HG02763 (cell line): ENCODE measurements at regions not wholly inside any gene's neighbourhood (a gene's known extent, or its start where the extent isn't known, plus 50 kb on each side); places are given as distances from the start of the nearest gene placed in this dataset.

Experiments
- ATAC-seq: cut with Tn5 transposase; IDR thresholded peaks from one replicate; pipeline ENCODE4 v1.9.1; 2021; ENCODE audit warnings: mild to moderate bottlenecking, moderate library complexity; ENCODE audit not compliant: unreplicated experiment

DNA sequence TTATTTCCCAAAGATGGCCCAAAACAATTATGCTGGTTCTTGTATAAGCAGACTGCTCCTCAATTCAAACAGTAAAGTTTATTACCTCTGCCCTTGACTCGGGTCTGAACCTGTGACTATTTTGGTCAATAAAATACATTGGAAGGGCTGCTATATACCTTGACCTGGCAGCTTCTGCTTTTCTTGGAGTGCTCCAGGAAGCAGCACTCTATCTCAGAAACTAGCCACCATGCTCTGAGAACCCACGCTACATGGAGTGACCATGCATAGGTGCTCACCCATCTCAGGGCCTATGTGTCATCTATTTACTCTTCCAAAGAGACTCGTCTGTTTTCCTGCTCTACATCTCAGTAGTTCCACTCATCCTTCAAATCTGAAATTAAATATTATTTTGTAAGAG lies 299.9 kb downstream of the AHR start:
- ATAC-seq = no peak

DNA sequence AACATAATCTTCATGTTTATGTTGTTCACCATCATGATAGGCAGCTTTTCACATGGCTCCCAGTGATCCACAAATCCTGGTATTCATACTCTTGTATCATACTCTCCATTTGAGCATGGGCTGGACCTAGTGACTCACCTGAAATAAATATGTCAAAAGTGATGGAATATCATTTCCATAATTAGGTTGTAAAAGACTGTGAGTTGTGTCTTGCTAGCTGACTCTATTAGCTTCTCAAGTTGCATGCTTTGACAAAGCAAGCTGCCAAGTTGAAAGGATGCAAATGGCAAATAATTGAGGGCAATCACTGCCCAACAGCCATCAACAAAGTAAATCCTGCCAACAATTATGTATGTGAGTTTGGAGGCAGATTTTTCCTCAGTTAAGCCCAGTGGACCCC lies 300.4 kb downstream of the AHR start:
- no peak for ATAC-seq

DNA sequence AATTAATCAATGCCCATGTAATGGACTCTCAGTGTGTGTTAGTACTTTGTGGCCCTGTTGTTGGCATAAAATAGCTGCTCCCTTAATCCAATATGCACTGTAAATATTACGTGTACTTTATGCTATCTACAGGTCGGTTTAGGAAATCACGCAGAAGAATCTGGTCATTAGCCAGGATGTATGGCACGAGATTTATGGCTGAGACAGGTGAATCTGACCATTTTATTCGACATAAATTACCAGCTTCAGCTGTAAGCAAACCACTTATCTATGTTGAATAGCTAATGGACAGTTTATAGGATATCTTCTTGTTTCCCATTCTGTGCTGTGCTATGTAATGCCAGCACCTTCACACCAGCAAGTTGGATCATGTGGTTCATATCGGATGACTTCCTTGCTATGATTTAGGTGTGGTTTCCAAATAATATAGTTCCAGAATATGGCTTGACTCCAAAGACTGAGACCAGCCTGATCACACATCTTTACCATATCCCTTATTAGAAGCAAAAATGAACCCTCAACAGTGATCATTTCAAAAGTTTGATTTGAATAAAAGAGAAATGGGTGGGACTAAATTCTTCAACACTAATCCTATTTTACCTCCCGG lies 301.4 kb downstream of the AHR start:
- ATAC-seq = no peak

DNA sequence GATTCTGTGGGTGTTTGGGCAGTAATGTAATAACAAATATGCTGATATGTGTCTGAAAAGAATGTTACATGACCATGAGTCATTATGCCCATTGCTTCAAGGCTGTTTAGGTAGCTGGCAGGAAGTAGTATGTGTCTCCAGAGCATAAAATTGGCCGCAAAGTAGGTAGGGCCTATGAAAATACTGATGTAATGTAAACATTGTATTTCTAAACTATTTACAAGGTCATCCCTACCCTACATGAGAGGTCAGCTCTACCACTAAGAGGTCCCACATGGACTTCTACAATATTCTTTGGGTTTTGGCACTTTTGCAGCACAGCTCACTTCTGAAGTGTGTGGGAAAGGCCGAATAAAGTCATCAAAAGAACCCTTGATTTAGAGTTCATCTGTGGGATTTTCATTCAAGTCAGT lies 301.9 kb downstream of the AHR start:
- ATAC-seq = no peak

DNA sequence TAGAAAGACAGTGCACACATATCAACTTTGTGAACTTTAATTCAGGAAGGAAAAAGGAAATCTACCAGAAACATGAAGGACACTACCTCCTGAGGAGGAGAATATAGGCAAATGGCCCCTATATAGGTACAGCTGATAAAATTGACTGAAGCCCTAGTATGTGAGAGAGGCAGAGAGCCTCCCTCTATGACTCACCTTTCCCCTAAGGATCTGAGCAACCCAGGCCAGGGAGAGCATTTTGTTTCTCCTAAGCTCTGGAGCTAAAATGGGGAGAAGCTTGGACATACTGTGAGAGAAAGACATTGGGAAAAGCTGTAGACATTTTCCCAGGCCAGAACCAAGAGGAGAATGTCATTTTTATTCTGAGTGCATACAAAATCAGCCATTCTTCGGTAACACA lies 303.5 kb downstream of the AHR start:
- ATAC-seq = no peak

DNA sequence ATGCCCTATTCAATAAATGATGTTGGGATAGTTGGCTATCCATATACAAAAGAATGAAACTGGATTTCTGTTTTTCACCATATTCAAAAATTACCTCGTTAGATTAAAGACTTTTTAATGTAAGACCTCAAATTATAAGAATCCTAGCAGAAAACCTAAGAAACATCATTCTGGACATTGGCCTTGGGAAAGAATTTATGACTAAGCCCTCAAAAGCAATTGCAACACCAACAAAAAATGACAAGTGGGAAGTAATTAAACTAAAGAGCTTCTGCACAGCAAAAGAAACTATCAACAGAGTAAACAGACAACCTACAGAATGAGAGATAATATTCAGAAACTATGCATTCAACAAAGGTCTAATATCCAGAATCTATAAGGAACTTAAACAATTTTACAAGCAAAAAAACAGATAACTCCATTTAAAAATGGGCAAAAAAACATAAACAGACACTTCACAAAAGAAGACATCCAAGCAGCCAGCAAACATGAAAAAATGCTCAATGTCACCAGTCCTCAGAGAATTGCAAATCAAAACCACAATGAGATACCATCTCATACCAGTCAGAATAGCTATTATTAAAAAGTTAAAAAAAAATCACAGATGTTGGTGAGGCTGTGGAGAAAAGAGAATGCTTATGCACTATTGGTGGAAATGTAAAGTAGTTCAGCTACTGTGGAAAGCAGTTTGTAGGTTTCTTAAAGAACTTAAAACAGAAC lies 309.8 kb downstream of the AHR start:
- no peak for ATAC-seq

DNA sequence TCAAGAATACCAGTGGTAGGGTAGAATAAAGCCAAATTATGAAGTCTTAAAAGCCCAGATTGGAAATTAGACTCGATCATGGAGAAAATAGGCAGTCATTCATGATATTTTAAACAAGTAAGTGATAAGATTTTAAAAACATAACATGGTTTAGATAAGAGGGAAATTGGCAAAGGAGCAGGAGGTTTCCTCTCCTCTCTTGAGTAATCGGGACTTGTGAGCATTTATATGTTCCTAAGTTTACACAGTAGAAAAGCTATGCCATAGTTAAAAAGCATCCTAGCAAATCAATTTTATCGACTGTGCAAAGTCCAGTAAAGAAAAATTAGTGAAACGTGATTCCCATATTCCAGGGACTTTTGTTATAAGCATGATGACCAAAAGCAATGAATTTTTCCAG lies 313.2 kb downstream of the AHR start:
- no peak for ATAC-seq

DNA sequence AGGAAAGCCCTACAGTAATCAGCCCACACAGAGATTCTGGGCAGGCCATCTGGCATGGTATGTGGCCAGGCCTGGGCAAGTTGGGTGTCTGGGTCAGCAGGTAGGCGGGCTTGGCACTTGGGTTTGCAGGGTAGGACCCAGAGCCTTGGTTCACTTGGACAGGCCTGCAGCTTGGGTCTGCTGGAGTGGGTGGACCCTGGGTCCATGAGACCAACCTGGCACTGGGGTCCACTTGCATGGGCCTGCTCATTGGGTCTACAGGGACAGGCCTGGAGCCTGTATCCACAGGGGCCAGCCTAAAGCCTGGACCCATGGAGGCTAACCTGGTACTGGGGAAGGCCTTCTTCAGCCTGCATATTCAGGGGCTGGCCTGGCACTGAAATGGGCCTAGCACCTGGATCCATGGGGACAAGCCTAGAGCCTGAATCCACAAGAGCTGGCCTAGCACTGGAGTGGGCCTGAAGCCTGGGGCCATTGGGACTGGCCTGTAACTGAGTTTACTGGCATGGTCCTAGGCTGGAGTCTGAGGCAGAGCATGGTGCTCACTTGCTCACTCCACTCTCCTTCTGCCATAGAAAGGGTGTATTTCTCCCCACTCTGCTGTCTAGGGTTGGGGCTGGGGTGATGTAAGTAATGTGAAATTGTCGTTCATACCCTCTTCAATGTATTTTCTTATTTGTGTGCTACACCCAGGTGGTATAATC lies 315.0 kb downstream of the AHR start:
- ATAC-seq = no peak

DNA sequence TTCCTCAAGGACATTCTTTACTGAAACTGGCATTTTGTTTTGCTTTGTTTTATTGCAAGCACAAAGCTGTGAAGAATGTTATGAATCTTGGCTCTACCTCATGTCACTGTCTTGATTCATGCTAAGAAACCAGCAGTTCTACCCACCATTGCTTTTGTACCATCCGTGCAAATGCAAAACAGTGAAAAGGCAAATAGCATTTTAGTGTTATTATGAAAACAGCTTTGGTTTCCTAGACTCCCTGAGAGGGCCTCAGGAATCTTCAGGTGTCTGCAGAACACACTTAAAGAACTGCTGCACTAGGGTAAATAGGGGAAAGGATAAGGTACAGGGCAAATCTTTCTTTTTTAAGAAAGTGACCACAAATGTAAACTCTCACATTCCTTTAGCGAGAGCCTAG lies 318.9 kb downstream of the AHR start:
- ATAC-seq = no peak

DNA sequence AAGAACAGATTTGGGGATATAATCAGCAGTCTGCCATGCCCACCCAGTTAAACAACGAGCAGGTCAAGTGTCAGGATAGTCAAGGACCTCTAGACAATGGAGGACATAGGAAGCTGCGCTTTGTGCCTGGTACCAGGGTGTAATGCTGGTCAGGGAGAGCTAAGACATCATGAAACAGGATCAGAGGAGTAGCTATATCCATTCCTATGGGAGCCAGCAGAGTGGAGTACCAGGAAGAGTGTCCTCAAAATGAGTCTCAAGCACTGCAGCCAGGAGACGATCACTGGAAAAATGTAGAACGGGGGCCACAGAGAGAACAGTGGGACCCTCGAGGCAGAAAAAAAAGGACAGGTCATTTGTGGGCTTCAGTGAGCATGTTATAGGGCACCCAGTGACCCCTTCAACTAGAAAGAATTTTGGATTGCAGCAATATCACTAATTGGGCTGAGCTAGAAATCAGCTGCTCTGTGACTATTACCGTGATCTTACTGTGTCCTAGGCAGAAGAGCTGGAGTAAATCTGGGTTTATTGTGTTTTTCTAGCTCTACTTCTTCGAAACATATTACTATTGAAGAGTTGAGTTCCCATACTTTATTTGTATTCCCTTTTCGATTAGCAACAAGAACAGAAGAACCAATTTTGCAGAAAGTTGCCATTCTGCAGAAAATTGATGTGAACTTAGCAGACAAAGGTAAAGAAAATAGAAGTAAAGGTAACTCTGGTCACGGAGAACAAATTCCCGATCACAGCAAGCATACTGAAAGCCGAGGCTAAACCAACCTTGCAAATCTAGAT lies 319.6 kb downstream of the AHR start:
- no peak for ATAC-seq

DNA sequence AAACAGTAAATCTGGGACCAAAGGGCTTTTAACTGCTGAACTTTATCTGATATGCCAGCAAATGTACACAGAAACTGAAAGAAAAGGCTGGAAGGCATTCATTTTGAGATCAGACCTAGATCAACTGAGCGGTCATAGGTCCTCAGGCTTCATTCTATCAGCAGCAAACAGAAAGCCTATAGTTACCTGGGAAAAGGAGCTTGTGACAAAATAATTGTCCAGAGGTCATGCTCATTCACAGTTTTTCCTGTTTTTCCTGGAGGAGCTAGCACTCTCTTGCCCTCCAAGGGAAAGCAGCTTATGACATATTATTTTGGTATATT lies 320.2 kb downstream of the AHR start:
- ATAC-seq = no peak

DNA sequence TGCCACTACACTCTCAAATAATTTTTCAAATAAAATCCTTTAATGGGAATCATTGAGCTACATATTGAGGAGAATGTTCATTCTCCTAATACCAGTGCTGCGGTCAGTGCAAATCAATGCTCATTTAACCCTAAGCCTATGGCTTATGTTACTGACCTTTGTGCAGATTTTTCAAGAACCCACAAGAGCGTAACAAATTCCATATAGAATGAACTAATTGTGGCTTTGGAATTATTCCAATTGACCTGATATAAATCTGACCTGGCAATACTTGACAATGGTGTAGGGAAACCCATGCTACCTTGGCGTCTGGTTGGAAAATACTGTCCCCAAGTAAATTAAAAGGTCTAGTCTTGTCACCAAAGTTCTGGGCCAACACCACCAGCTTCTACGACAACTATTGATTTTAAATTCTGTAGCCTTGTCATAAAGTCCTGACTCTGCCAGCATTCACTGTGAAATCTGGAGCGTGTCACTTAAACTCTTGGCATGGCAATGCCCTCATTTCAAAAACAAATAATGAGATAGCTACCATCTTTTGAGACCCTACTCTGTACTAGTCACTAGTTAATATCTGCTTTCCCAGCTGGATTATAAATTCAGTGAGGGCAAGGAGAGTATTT lies 320.9 kb downstream of the AHR start:
- no peak for ATAC-seq

DNA sequence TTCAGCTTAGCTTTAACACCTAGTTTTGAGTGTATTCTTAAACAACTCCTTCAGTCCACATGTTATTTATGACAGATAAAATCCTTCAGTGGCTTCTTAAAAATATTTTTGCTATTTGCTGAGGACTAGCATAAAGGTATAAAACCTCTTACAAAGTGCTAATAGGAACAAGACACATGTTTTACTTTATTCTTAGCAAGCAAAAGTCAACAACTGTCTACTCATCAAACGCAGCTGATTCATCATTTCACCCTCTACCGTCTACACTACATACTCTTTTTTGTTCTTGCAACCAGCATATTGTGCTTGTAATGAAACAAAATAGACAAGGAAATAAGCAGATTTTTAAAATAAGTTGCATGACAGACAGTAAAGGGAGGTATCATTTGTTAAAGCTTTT lies 319.7 kb downstream of the SNX13 start:
- ATAC-seq = no peak

DNA sequence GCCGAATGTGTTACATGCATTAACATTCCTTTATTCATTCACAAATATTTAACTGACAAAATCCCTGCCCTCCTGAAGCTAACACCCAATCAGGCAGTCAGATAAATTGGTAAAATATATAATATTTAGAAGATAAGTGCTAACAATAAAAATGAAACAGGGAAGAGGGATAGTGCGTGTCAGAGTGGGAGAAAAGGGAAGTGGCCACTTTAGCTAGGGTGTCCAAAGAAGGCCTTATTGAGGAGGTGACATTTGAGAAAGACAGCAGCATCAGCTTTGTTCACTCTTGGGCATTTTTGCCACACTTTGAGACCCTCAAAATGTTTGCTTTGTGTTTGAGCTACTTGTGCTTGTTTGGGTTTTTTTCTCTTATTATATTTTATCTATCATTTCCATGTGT lies 317.8 kb downstream of the SNX13 start:
- ATAC-seq = no peak

DNA sequence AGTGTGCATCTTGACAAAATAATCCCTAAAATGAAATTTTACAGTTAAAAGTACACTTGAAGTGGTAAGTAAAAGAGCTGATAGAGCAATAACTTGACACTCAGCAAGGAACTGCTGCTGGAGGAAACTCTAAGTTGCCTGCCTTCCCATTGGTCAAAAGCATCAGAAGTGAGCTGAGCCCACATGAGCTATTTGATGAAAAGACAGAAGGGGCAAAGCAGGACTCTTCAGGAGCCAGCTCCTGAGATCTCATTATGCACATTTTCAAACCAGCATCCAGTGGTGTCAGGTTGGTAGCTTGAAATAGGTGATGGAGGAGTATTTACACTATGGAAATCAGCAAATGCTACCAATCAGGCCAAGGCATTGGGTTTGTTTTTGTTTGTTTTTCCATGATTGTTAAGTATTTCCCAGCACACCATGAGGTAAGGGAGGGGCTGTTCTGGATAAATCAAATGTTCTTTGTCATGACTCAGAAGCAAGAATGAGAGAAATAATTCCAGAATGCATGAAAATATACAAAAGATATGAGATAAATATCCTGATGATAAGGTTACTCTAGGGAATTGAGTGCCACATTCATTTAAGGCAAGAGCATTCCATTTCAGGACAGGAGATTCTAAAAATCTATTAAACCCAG lies 316.6 kb downstream of the SNX13 start:
- no peak for ATAC-seq

DNA sequence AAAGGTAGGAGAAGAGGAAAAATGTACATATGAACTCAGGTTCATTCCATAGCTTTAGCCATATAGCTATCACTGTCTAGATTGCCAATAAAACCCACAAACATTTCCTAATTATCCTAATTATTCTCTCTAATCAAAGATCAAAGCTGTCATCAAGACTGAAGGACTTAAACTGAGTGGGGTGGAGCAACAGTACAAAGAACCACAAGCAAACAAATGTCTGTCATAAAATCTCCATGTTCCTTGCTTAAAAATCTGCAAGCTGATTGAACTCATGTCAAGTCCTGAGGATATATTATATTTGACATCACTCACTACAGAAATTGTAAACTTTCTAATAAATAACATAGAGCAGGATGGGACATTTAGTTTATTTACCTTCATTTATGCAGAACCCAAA lies 315.9 kb downstream of the SNX13 start:
- no peak for ATAC-seq

DNA sequence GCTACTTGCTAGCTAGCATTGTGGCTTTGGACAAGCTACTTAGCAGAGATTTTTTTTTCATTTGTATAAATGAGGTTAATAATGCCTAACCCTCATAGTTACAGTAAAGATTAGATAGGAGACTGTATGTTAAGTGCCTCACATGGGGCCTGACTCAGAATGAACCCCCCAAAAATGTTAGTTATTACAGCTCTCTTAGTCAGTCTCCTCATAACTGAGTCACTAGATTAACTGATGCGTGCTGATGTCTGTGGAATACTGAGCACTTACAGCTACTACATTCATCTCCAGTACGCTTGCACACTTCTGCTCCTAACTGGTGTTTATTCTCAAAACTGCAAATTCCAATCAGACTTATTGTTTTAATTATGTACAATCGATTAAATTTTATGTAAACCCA lies 315.3 kb downstream of the SNX13 start:
- no peak for ATAC-seq

DNA sequence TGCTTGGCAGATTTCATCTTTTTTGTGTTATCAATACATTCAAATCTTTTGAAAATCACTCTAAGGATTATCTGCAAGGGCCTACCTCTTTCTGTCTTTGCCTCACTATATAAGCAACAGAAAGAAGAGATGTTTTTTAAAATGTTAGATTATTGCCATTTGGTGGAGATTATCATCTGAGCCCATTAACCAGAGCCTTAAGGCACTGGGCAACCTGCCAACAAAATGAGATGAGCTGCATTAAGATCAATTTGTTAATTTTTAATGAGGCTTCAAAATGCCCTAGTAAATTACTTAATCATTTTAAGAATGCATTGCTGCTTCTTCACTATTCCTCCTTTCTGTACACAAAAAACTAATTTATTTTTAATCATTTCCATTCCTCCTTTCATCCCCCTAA lies 314.1 kb downstream of the SNX13 start:
- no peak for ATAC-seq

DNA sequence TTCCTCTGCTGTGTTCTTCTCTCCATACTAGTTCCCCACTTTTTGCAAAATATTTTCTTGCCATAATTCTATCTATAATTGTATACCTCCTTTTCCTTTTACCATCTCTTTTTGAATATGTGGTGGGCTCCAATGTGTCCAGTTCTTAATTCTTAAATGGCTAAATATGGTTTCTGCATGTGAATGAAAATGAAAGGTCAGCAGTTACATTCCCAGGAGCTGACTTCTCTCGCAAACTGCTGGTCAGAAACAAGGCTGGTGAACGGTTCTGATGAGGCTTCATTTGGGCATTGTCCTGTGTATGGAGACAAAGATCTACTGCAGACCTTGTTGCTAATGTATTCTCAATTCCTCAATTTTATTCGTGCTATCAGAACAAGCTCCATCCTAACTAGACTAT lies 309.2 kb downstream of the SNX13 start:
- ATAC-seq = no peak

DNA sequence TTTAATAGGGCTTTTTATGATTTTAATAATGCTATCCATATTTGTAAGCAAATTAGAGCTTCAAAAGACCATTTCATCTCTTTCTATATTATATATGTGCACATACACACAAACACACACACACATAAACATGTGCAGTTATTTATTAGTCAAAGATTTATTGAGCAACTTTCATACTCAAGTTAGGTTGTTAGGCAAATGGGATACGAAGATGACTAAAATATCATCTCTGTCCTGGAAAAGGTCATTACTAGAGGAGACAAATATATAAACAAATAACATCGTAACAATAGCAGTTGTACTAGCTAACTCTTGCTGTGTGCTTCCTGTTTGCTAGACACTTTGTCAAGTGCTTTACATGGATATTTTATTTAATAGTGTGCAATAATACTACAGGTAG lies 307.9 kb downstream of the SNX13 start:
- no peak for ATAC-seq

DNA sequence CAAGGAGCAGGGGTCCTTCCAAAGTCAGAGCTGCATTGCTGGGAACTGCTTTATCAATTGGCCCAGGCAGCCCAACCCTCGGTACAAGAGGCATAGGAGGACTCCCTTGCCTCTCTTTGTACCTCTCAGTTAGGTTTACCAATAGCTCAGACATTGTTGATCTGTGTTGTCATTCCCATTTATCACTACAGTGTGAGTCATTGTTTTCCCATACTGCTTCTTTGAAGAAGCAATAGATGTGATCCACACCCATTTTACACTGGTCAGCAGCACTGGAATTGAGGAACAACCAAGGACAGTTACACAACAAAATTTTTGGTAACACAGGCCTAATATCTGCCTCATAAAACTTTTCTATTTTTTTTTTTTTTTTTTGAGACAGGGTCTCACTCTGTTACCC lies 307.2 kb downstream of the SNX13 start:
- ATAC-seq = no peak
